DMS 273 (cell line): ENCODE measurements at regions not wholly inside any gene's neighbourhood (a gene's known extent, or its start where the extent isn't known, plus 50 kb on each side); places are given as distances from the start of the nearest gene placed in this dataset.
A peak's percentile ranks its signal among the peaks of the same experiment; 100 is the strongest.

ENCODE experiments used
- DNase-seq: peaks from one replicate; lab custom pipeline; 2025; ENCODE audit not compliant: unreplicated experiment; lab: John Stamatoyannopoulos, UW

GRCh38 chr1:86296305-86297205 lies 99.6 kb downstream of the ODF2L start:
- no peak for DNase-seq

DNA sequence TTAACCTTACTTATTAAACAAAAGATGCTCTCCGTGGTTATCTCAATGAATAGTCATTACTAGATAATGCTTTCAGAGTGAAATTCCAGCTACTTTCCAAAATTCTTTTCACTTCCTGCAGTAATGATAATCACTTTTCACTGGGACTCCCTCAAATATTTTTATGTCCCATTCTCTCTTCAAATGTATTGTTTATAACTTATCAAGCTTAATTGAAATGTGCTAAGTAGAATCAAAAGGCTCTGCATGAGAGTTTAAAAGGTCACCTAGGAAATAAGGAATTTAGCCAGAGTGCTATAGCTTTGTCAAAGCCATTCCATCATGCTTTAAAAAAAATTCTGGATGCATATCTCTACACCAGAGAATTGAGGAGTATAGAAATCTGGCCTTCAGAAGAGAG lies 106.4 kb downstream of the ODF2L start:
- no peak for DNase-seq

DNA sequence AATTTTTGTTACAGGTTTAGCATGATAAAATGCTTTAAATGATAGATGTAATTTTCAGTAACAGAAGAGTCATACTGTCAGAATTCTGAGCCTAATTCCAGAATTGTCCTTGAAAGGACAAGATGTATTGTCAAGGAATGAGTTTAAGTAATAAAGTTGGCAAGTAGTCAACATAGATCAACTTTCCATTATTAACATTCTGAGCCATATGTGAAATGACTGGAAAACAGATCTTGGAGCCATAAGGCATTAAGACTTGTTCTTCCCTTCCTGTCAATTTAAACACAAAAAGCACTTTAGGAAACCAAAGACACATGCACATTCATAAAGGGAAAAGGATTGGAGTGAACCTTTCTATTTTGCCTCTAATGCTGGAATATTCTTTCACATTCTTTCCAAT lies 107.0 kb downstream of the ODF2L start:
- DNase-seq = no peak

DNA sequence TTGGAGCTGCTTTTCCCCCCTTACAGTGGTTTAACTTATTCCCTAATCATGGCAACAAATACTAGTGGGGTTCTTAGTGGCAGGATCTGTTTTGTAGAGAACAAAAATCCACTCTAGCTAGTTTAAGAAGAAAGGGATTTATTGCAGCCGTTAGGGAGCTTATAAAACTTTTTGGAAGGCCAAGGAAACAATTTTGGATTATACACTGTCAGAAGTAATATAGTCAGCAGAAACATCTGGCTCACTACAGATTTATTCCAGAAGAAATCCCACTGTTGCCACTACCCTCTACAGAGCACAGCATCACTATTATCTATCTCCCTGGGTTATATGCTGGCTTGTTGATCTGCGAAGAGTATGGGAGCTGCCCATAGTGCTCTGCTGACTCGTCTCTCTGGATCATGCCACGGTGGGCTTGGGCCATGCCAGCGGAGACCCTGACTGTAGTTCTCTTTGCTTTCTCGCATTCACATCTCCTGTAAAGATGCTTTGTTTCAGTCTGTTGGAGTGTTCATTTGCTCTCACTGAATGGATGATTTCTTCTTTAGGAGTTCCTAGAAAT lies 107.5 kb downstream of the ODF2L start:
- no peak for DNase-seq

DNA sequence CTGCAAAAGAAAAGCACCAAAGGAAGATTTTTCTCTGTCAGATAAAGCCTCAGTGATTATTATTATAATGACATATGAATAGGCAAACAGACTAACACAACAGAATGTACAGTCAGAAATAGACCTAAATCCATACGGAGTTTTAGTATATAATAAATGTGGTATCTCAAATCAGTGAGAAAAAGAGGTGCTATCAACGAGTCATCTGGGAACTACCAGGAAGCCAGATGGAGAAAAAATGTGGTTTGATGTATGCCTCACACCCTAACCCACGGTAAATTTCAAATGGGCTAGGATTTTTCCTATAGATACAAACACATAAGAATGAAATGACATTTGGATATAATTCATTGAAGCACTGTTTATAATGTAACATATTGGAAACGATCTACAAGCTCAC lies 110.3 kb downstream of the ODF2L start:
- no peak for DNase-seq

DNA sequence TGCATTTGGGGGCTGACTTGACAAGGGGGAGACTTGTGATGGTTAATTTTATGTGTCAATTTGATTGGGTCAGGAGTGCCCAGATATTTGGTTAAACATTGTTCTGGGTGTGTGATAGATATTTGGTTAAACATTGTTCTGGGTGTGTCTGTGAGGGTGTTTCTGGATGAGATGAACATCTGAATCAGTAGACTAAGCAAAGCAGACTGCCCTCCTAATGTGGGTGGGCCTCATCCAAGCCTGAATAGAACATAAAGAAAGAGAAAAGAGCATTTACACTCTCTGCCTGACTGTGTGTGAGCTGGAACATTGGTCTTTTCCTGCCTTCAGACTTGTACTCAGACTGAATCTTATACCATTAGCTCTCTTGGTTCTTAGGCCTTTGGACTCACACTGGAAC lies 113.5 kb downstream of the ODF2L start:
- no peak for DNase-seq

DNA sequence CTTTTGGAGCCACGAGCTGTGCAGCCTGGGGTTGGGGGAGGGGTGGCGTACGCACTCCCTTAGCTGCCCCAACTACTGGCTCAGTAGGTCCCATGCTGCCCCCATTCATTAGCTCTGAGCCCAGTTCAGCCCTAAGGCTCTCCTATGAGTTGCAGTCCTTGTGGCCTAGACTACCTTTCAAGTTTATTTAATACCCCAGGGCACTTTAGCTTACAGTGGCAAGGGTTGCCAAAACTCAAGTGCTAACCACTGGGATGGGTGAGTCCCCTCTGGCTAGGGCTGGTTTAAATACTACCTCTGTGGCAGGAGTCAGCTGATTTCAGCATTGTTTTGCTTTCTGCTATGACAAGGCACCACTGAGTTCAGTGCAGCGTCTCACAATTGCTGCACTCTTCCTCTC lies 118.2 kb downstream of the ODF2L start:
- DNase-seq = no peak

- no peak for DNase-seq
Observed at GRCh38 chr1:86273066-86273465, 116.5 kb upstream of the COL24A1 start.

DNA sequence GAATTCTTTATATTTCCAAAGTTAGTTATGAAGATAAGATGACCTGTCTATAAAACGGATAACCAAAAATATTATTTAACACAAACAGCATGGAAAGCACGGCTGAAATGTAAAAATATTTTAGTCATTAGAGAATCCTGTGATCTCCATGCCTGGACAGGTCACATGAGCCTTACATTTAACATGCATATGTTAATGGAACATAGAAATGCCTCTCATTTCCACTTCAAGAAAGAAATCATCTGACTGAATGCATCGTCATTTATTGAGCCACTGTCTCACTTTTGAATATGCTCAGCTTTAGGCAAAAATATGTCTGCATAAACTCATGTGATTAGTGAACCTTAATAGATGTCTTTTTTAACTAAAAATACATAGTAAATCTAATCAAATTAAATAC lies 115.5 kb upstream of the COL24A1 start:
- DNase-seq = no peak

- no peak for DNase-seq
Observed at GRCh38 chr1:86271046-86271445, 114.5 kb upstream of the COL24A1 start.

DNA sequence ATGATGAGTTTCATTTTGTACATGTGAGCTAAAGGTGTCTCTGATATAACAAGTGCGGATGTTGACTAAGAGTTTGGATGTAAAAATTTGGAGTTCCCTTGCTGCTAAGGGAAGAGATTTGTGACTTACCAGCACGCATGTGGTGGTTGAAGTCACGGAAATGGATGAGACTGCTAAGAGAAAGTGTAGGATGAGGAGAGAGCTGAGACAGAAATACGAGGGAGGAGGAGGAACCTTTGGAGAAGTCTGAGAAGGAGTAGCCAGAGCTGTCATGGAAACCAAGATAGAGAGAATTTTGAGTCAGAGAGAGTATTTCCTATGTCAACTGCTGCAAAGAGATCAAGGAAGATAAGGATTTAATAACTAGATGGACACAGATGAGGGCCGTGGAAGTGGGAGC lies 106.5 kb upstream of the COL24A1 start:
- no peak for DNase-seq

GRCh38 chr1:86260476-86260875 lies 103.9 kb upstream of the COL24A1 start:
- DNase-seq = no peak

DNA sequence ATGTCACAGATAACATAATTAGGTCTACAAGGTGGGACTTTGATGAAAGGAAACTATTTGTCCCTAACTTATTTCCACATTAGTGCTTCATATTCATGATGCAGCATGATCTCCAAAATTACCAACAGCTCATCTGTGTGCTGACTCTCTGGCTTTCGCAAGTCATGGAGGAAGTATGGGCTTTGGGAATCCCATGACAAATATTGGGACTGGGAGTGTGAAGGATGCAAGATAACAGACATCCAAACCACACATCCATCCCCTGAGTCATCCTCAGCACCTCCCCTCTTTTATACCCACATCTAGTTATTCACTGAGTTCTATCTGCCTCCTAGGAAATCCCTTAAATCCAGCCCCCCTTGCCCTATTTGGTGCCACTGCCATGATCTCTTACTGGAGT lies 102.8 kb upstream of the COL24A1 start:
- no peak for DNase-seq

GRCh38 chr1:86258101-86258500 lies 101.5 kb upstream of the COL24A1 start:
- no peak for DNase-seq

GRCh38 chr1:86247597-86248279 lies 91.2 kb upstream of the COL24A1 start:
- DNase-seq = no peak

DNA sequence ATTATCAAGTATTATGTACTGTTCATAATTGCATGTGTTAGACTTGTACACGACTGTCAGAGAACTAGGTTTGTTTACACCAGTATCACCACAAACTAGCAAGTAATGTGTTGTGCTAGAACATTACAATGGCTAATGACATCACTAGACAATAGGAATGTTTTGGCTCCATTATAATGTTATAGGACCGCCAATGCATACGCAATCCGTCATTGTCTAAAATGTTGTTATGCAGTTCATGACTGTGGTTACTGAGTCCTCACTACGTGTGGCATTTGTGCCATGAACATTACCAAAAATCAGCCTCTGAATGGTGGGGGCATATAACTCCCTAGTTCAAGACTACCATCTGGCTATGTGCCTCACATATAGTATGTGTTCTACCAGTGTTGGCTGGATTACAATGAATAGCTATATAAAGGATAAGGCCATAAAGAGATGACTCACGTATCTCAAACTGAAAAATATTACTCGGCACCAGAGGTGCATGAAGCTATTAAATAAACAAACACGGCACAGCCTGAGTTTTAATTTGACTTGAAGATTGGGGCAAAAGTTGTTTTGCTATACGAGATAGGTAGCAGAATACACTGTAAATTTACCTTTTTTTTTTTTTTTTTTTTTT lies 89.1 kb upstream of the COL24A1 start:
- no peak for DNase-seq

DNA sequence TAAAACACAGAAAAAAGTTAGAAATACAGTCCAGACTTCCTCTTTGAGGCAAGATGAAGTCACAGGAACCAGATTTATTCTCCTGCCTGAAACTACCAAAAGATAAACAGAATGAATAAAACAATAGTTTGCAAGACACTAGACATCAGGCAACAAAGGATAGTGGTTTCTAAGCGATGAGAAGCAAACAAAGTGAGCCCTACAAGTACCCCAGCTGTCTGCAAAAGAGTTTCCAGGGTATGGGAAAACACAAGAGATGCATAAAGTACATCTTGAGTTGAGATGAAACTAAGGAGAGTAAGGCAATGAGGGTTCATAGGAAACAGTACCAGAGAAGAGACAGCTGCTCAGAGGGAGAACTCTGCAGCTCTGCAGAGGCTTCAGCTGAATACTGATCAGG lies 83.3 kb upstream of the COL24A1 start:
- no peak for DNase-seq

DNA sequence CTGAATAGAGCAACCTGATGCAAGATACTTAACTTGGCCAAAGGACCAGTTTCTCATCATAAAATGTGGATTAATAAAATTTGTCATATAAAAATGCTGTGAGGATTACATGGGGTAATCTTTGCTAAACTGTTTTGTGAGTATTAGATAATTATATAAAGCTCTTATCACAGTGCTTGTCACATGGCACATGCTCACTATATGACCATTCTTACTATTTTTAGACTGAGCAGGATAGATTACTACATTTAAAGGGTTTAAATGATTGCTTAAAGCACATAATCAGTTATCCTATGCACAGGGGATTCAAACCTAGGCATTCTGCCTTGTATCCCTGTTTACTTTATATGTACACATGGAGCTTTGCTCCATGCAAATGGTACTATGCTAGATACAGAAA lies 82.9 kb upstream of the COL24A1 start:
- no peak for DNase-seq

GRCh38 chr1:86238226-86238625 lies 81.7 kb upstream of the COL24A1 start:
- no peak for DNase-seq

DNA sequence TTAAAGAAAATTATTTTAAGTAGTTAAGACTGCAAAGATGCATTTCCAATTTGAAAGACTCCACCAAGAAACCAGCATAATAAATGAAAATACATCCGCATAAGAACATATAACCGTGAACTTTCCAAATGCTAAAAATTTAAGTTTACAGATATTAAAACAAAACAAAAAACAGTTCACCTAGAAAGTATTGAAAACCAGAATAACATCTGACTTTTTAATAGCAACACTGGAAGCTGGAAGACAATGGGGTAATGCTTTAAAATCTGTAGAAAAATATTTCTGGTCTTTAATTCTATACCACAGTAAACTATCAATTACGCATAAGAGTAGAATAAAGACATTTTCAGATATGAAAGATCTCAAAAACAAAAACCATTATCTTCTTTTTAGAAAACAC lies 79.3 kb upstream of the COL24A1 start:
- DNase-seq = no peak

DNA sequence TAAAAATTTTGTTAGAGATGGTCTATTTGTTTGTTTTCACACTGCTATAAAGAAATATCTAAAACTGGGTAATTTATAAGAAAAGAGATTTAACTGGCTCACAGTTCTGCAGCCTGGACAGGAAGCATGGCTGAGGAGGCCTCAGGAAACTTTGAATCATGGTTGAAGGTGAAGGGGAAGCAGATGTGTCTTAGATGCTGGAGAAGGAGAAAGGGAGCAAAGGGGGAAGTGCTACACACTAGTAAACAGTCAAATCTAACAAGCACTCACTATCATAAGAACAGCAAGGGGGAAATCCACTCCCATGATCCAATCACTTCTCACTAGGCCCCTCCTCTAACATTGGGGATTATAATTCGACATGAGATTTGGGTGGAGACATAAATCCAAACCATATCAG lies 76.8 kb upstream of the COL24A1 start:
- no peak for DNase-seq

- peak; percentile 4 for DNase-seq
Observed at GRCh38 chr1:86231076-86231475, 74.5 kb upstream of the COL24A1 start.
